Neuronal stem cell (in vitro differentiated cells): ENCODE measurements at regions not wholly inside any gene's neighbourhood (a gene's known extent, or its start where the extent isn't known, plus 50 kb on each side); places are given as distances from the start of the nearest gene placed in this dataset.
A peak's percentile ranks its signal among the peaks of the same experiment; 100 is the strongest.

Experiments used
- DNase-seq: peaks from one replicate; pipeline ENCODE4 v3.0.0-alpha.2; 2013; ENCODE audit warnings: low spot score
- H2AFZ ChIP-seq: one replicate; pipeline ENCODE4 v1.6.1; 2013; ENCODE audit warnings: mild to moderate bottlenecking, low read length, inconsistent platforms
- H2AK5ac ChIP-seq: 2 replicates; pipeline ENCODE4 v1.6.1; 2013; ENCODE audit warnings: low read depth, mild to moderate bottlenecking, inconsistent platforms, low read length, moderate library complexity, mixed read lengths
- H2BK120ac ChIP-seq: 2 replicates; pipeline ENCODE4 v1.6.1; 2013; ENCODE audit warnings: low read depth, mild to moderate bottlenecking, inconsistent platforms, low read length, moderate library complexity, mixed read lengths
- H2BK12ac ChIP-seq: one replicate; pipeline ENCODE4 v1.6.1; 2013; ENCODE audit warnings: low read length, inconsistent platforms
- H2BK15ac ChIP-seq: 2 replicates; pipeline ENCODE4 v1.6.1; 2013; ENCODE audit warnings: mild to moderate bottlenecking, low read length, inconsistent platforms, mixed read lengths
- H2BK5ac ChIP-seq: one replicate; pipeline ENCODE4 v1.6.1; 2013; ENCODE audit warnings: inconsistent platforms, mild to moderate bottlenecking, low read length, moderate library complexity
- H3K14ac ChIP-seq: one replicate; pipeline ENCODE4 v1.6.1; 2013; ENCODE audit warnings: low read length, inconsistent platforms
- H3K18ac ChIP-seq: 2 replicates; pipeline ENCODE4 v1.6.1; 2013; ENCODE audit warnings: low read length, inconsistent platforms
- H3K23ac ChIP-seq: 2 replicates; pipeline ENCODE4 v1.6.1; 2013; ENCODE audit warnings: low read depth, mild to moderate bottlenecking, mixed read lengths, low read length, inconsistent platforms; ENCODE audit not compliant: poor library complexity
- H3K27ac ChIP-seq: replicated peaks from 3 replicates; pipeline ENCODE4 v1.5.1; 2013; ENCODE audit warnings: low read length, inconsistent platforms
- H3K27me3 ChIP-seq, 3 experiments: 2 replicates each; pipeline ENCODE4 v1.6.1; 2013; ENCODE audit warnings: low read length in 3 of 3, mild to moderate bottlenecking in 2 of 3, inconsistent platforms in 1 of 3, low read depth in 1 of 3, mixed read lengths in 1 of 3, moderate library complexity in 1 of 3; ENCODE audit not compliant: control insufficient read depth in 3 of 3, insufficient read depth in 3 of 3
- H3K36me3 ChIP-seq, 2 donors: replicated peaks in 1 of 2; 2 replicates each; pipeline ENCODE4 v1.6.1; 2013; ENCODE audit warnings: low read length in 2 of 2; ENCODE audit not compliant: control insufficient read depth in 2 of 2, insufficient read depth in 2 of 2
- H3K4ac ChIP-seq: 2 replicates; pipeline ENCODE4 v1.6.1; 2013; ENCODE audit warnings: inconsistent platforms, mild to moderate bottlenecking, low read length, moderate library complexity
- H3K4me1 ChIP-seq, 2 donors: 1 replicate in 1 of 2; 2 replicates in 1 of 2; pipeline ENCODE4 v1.6.1; 2013; ENCODE audit warnings: low read length in 2 of 2, low read depth in 1 of 2; ENCODE audit not compliant: control insufficient read depth in 2 of 2, insufficient read depth in 1 of 2
- H3K4me2 ChIP-seq: one replicate; pipeline ENCODE4 v1.6.1; 2013; ENCODE audit warnings: mild to moderate bottlenecking, low read length, inconsistent platforms; ENCODE audit not compliant: insufficient read depth, poor library complexity, severe bottlenecking
- H3K4me3 ChIP-seq, 2 donors: 2 replicates each; pipeline ENCODE4 v1.5.1; 2013; ENCODE audit warnings: low read length in 2 of 2, mild to moderate bottlenecking in 2 of 2, inconsistent platforms in 1 of 2, moderate library complexity in 1 of 2
- H3K79me1 ChIP-seq: one replicate; pipeline ENCODE4 v1.6.1; 2013; ENCODE audit warnings: low read depth, mild to moderate bottlenecking, inconsistent platforms, low read length, moderate library complexity
- H3K9ac ChIP-seq: one replicate; pipeline ENCODE4 v1.6.1; 2013; ENCODE audit warnings: mild to moderate bottlenecking, low read depth, low read length, inconsistent platforms; ENCODE audit not compliant: poor library complexity
- H3K9me3 ChIP-seq, 2 donors: replicated peaks in 1 of 2; 2 replicates each; pipeline versions ENCODE3 to v1.6.1; 2013; ENCODE audit warnings: low read length in 2 of 2, mild to moderate bottlenecking in 2 of 2, inconsistent platforms in 1 of 2, low read depth in 1 of 2, mixed read lengths in 1 of 2, moderate library complexity in 1 of 2; ENCODE audit not compliant: control insufficient read depth in 2 of 2, insufficient read depth in 1 of 2
- H4K8ac ChIP-seq: one replicate; pipeline ENCODE4 v1.6.1; 2013; ENCODE audit warnings: low read depth, mild to moderate bottlenecking, inconsistent platforms, low read length, moderate library complexity
- H4K91ac ChIP-seq: one replicate; pipeline ENCODE4 v1.6.1; 2013; ENCODE audit warnings: low read length, low read depth, mild to moderate bottlenecking, inconsistent platforms; ENCODE audit not compliant: poor library complexity
- WGBS, 2 donors: extraction: QIAGEN DNeasy Blood & Tissue Kit; methylation state at CpG; one replicate each; pipeline ENCODE4 v1.1.7; 2013; ENCODE audit warnings: missing lambda C conversion rate in 2 of 2, mixed read lengths in 1 of 2; ENCODE audit not compliant: insufficient read length in 2 of 2, insufficient replicate concordance in 1 of 2; ENCODE audit errors: extremely low coverage in 2 of 2; 5-methylcytosine and 5-hydroxymethylcytosine counted together

- WGBS, 2 donors = no CpG with 5 or more reads among the region's 2 CpGs
- H3K36me3 ChIP-seq = no peaks in the 10 kb centered on the region
- H4K8ac ChIP-seq = no peak overlapping the region
- no peak for DNase-seq
- H3K9me3 ChIP-seq = peaks cover 0 to 1% of the 10 kb centered on the region in 2 donors
- H3K14ac ChIP-seq = no peak overlapping the region
- no peak overlapping the region for H2BK12ac ChIP-seq
- no peak overlapping the region for H2BK5ac ChIP-seq
- H2AFZ ChIP-seq = no peak overlapping the region
- H3K79me1 ChIP-seq = peaks cover 2% of the 10 kb centered on the region
- H3K4ac ChIP-seq = no peak overlapping the region
- H3K4me3 ChIP-seq = no peak overlapping the region
- H4K91ac ChIP-seq = no peak overlapping the region
- no peak overlapping the region for H3K9ac ChIP-seq
- no peak overlapping the region for H3K4me2 ChIP-seq
- no peak overlapping the region for H2BK15ac ChIP-seq
- H3K23ac ChIP-seq = no peak overlapping the region
- H3K27ac ChIP-seq = no peak overlapping the region
- H3K18ac ChIP-seq = no peak overlapping the region
- H3K27me3 ChIP-seq = no peaks in the 10 kb centered on the region
- peaks cover 2 to 6% of the 10 kb centered on the region in 2 donors for H3K4me1 ChIP-seq
- H2BK120ac ChIP-seq = no peak overlapping the region
- H2AK5ac ChIP-seq = no peak overlapping the region
Observed at GRCh38 chr17:62897706-62898105, 68.3 kb upstream of the TANC2 start.

GRCh38 chr17:62895320-62896301, 70.4 kb upstream of the TANC2 start:
- Histone ChIP-seq H4K8ac (peak overlapping the region; percentile 29), H3K14ac (no peak overlapping the region), H2AFZ (no peak overlapping the region), H3K9me3 (peaks cover 0 to 1% of the 10 kb centered on the region in 2 donors), H2BK120ac (no peak overlapping the region), H3K4me1 (peaks cover 8 to 21% of the 10 kb centered on the region in 2 donors), H3K23ac (no peak overlapping the region), H3K36me3 (no peaks in the 10 kb centered on the region), H3K4ac (no peak overlapping the region), H2BK12ac (no peak overlapping the region), H3K79me1 (peaks cover 2% of the 10 kb centered on the region), H4K91ac (no peak overlapping the region), H3K4me2 (no peak overlapping the region), H3K4me3 (no peak overlapping the region), H2BK5ac (no peak overlapping the region), H3K18ac (no peak overlapping the region), H2BK15ac (no peak overlapping the region), H3K27ac (no peak overlapping the region), H3K27me3 (no peaks in the 10 kb centered on the region), H2AK5ac (no peak overlapping the region), H3K9ac (no peak overlapping the region)
- DNase-seq = no peak
- WGBS, 2 donors = no CpG with 5 or more reads among the region's 11 CpGs

GRCh38 chr17:62892870-62893338, 73.1 kb upstream of the TANC2 start:
- Histone ChIP-seq H3K9ac (no peak overlapping the region), H2BK12ac (no peak overlapping the region), H3K18ac (no peak overlapping the region), H3K27me3 (no peaks in the 10 kb centered on the region), H2BK15ac (no peak overlapping the region), H2AFZ (peak overlapping the region; percentile 50), H3K79me1 (peaks cover 2% of the 10 kb centered on the region), H2AK5ac (no peak overlapping the region), H3K23ac (no peak overlapping the region), H3K4me1 (peaks cover 8 to 21% of the 10 kb centered on the region in 2 donors), H3K9me3 (no peaks in the 10 kb centered on the region), H4K8ac (no peak overlapping the region), H4K91ac (no peak overlapping the region), H2BK120ac (no peak overlapping the region), H3K27ac (no peak overlapping the region), H2BK5ac (no peak overlapping the region), H3K4me2 (no peak overlapping the region), H3K4ac (no peak overlapping the region), H3K4me3 (no peak overlapping the region), H3K14ac (no peak overlapping the region), H3K36me3 (no peaks in the 10 kb centered on the region)
- no peak for DNase-seq
- no CpG with 5 or more reads among the region's 4 CpGs for WGBS, 2 donors

- H3K4ac ChIP-seq = no peak overlapping the region
- H2AFZ ChIP-seq = no peak overlapping the region
- no peak overlapping the region for H3K4me3 ChIP-seq
- H2BK12ac ChIP-seq = no peak overlapping the region
- no peak overlapping the region for H2BK120ac ChIP-seq
- peaks cover 8 to 21% of the 10 kb centered on the region in 2 donors for H3K4me1 ChIP-seq
- no peak overlapping the region for H2BK15ac ChIP-seq
- WGBS, 2 donors = no CpG with 5 or more reads among the region's 3 CpGs
- H4K8ac ChIP-seq = no peak overlapping the region
- H3K23ac ChIP-seq = no peak overlapping the region
- no peak for DNase-seq
- H4K91ac ChIP-seq = no peak overlapping the region
- H3K27me3 ChIP-seq = no peaks in the 10 kb centered on the region
- H3K9me3 ChIP-seq = no peaks in the 10 kb centered on the region
- no peaks in the 10 kb centered on the region for H3K36me3 ChIP-seq
- H3K9ac ChIP-seq = no peak overlapping the region
- H3K18ac ChIP-seq = no peak overlapping the region
- no peak overlapping the region for H3K27ac ChIP-seq
- H3K14ac ChIP-seq = no peak overlapping the region
- H3K79me1 ChIP-seq = peaks cover 2% of the 10 kb centered on the region
- H2AK5ac ChIP-seq = no peak overlapping the region
- no peak overlapping the region for H2BK5ac ChIP-seq
- H3K4me2 ChIP-seq = no peak overlapping the region
Observed at GRCh38 chr17:62892061-62892675, 73.9 kb upstream of the TANC2 start.
